G401 (cell line): ENCODE measurements at regions not wholly inside any gene's neighbourhood (a gene's known extent, or its start where the extent isn't known, plus 50 kb on each side); places are given as distances from the start of the nearest gene placed in this dataset.

Experiments
- DNase-seq: peaks from one replicate; pipeline ENCODE4 v3.0.0-alpha.2; 2015; ENCODE audit warnings: low spot score
- in situ Hi-C: cut with HindIII; loops from 2 replicates; pipeline ENCODE4 v1.10.0; 2016; ENCODE audit warnings: low sequenced_read_pairs, mixed read lengths

DNA sequence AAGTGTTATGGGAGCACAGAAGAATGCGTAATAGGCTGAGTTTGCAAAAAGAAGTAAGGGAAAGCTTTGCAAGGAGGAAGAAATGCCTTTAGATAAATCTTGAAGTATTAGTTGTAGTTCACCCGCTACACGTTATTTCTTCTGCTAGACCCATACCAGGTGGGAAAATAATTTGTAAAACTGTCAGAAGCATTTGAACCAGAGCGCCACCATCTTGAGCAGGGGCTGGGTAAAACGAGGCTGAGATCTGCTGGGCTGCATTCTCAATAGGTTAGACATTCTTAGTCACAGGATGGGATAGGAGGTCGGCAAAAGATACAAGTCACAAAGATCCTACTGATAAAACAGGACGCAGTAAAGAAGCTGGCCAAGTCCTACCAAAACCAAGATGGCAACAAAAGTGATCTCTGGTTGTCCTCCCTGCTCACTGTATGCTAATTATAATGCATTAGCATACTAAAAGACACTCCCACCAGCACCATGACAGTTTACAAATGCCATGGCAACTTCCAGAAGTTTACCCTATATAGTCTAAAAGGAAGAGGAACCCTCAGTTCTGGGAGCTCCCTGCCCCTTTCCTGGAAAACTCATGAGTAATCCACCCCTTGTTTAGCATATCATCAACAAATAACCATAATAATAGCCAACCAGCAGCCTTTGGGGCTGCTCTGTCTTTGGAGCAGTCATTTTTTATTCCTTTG is 50.0 kb upstream of the ZNF280D start:
- in situ Hi-C loops, result no loop called here
- DNase-seq, result no peak
